RWPE1 (cell line): ENCODE measurements at regions not wholly inside any gene's neighbourhood (a gene's known extent, or its start where the extent isn't known, plus 50 kb on each side); places are given as distances from the start of the nearest gene placed in this dataset.
A peak's percentile ranks its signal among the peaks of the same experiment; 100 is the strongest.

Source experiments
- CTCF ChIA-PET: fragments of 350-600 bp; sonication (Branson Sonifier 250); formaldehyde crosslinking; extraction: SDS; loops from one replicate; lab custom pipeline; 2021; lab: Yijun Ruan, JAX
- POLR2A ChIA-PET: fragments of 400-600 bp; formaldehyde crosslinking; extraction: SDS; loops from one replicate; lab custom pipeline; 2020; ENCODE audit warnings: antibody characterized with exemption; ENCODE audit not compliant: low non-redundant PET; lab: Yijun Ruan, JAX
- DNase-seq: peaks from one replicate; pipeline ENCODE4 v3.0.0; 2012; ENCODE audit warnings: low spot score
- H3K27ac ChIP-seq: fragments of 450-650 bp; 2 replicates; pipeline ENCODE4 v1.5.1; 2017
- CTCF ChIP-seq: fragments of 450-650 bp; conservative IDR thresholded peaks from 2 replicates; pipeline ENCODE4 v1.5.1; 2017; ENCODE audit warnings: low read depth, mild to moderate bottlenecking

DNA sequence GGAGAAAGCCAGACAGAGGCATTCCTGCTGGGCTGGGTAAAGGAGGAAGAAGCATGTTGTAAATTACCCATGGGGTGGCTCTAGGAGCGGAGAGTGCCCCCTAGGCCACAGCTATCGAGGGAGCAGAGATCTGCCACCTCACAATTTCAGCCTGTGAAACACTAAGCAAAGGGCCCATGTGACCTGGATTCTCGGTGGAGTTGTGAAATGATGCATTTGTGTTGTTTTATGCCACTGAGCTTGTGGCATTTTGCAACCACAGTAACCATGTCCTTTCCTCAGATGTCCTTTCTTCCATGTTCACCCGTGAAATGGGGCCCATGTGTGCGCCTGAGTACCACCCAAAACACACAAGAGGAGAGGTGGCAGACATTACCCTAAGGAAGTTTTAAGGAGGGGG lies 159.3 kb downstream of the SYK start:
- ChIA-PET POLR2A (no interaction called here), CTCF (interaction anchor here (1.2 kb wide), 1 partner anchor 45 kb away, joined by 3 read pairs; no protein-coding TSS in a partner anchor)
- no peak for DNase-seq
- peak overlapping the region; percentile 62 for H3K27ac ChIP-seq
- TF ChIP-seq CTCF: no peak

DNA sequence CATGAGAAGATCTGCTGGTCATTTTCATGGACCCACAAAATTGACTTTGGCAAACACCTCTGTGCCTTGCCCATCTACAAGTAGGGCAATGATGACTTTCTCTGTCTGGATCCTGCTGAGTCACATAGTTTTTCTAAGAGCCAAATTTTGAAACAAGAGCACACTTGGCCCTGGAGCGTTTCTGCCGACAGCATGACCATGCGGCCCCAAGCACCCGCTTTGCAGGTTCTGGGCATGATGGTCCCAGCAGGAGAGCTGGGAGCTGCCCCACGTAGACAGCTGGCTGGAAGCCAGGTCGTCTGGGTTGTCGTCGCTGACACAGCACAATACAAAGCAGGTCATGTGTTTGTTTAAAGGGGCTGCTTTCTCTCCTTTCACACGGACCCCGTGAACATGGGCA lies 159.8 kb downstream of the SYK start:
- ChIA-PET POLR2A (no interaction called here), CTCF (interaction anchor here (1.2 kb wide), 1 partner anchor 46 kb away, joined by 3 read pairs; no protein-coding TSS in a partner anchor)
- DNase-seq: no peak
- TF ChIP-seq CTCF: no peak
- H3K27ac ChIP-seq: peak overlapping the region; percentile 62

- H3K27ac ChIP-seq: no peak overlapping the region
- no peak for TF ChIP-seq CTCF
- no peak for DNase-seq
- POLR2A ChIA-PET: no interaction called here
- CTCF ChIA-PET: interaction anchor here (0.7 to 0.9 kb wide), 2 partner anchors 9 to 146 kb away, joined by 4 to 6 read pairs; no protein-coding TSS in a partner anchor
These were observed 162.7 kb downstream of the SYK start for GRCh38 chr9:90964101-90965020.

DNA sequence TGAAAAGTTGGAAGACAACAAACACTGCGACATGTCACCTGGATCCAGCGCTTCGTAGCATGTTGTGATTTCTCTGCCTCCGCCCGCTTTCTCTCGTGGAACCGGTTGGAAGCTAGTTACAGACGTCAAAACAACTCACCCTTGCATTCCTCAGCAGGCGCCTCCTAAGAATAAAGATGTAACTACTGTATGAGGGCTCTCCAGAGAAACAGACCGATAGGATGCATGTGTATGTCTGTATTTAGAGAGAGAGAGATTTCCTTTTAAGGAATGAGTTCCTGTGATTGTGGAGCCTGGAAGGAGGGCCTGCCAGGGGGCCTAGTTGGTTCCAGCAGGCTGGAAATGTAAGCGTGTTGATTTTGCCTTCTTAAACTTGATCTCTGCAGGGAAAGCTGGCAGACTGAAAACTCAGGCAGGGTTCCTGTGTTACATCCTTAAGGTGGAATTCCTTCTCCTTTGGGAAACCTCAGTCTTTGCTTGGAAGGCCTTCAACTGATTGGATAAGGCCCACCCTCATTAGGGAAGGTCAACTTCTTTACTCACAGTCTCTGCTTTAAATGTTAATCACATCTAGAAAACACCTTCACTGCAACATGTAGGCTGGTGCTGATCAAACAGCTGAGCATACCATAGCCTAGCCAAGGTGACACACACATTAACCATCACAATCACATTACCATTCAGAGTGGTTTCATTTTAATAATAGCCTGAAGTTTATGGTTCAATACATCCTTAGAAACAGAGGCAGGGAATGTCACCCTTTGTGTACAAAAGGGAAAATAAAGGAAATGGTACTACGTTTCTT lies 163.8 kb downstream of the SYK start:
- no peak for TF ChIP-seq CTCF
- CTCF ChIA-PET: interaction anchor here (0.9 kb wide), 1 partner anchor 10 kb away, joined by 4 read pairs; no protein-coding TSS in a partner anchor
- POLR2A ChIA-PET: no interaction called here
- no peak for DNase-seq
- H3K27ac ChIP-seq: no peak overlapping the region

GRCh38 chr9:90966031-90966290 lies 164.3 kb downstream of the SYK start:
- no peak for DNase-seq
- CTCF ChIA-PET: no interaction called here
- POLR2A ChIA-PET: no interaction called here
- no peak for TF ChIP-seq CTCF
- no peak overlapping the region for H3K27ac ChIP-seq

DNA sequence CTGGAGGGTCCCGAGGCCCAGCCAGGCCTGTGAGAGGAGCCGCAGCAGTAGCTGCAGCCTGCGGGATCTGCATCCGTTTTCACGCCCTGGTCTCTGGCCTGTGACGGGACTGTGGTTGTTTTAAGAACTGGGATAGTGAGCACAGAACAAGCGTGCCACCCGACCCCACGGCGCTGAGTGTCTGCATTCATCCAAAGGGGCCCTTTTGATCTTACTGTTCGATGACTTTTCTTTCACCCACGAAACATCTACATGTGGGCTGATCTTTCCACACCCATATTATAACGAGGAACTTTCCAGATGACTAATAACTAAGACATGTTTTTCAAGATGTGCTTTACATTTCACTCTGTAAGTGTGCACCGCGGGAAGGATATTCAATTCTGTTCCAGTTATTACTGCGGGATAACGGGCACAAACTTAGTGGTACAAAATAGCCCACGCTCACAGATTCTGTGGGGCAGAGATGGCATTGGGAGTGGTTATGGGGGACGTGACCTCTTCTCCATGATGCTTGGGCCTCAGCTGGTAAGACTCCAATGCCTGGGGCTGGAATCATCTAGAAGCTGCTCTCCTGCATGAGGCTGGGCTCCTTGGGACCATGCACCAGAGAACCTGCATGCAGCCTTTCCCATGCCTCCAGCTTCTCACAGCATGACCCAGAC lies 165.0 kb downstream of the SYK start:
- ChIA-PET CTCF (no interaction called here), POLR2A (no interaction called here)
- TF ChIP-seq CTCF: no peak
- peak; percentile 77 for DNase-seq
- H3K27ac ChIP-seq: peak overlapping the region; percentile 45
